HepG2 (cell line): ENCODE measurements at regions not wholly inside any gene's neighbourhood (a gene's known extent, or its start where the extent isn't known, plus 50 kb on each side); places are given as distances from the start of the nearest gene placed in this dataset.

Experiments
- ATRX ChIP-seq: sonication (generic); formaldehyde crosslinking; IDR thresholded peaks from 2 replicates; pipeline ENCODE4 v1.4.0; 2020; ENCODE audit warnings: missing genetic modification reagents, borderline replicate concordance
- GTF2F1 ChIP-seq: fragments of 150-350 bp; IDR thresholded peaks from 2 replicates; pipeline ENCODE4 v1.6.1; 2014; ENCODE audit warnings: low read length
- MLLT10 ChIP-seq: sonication (generic); formaldehyde crosslinking; IDR thresholded peaks from 2 replicates; pipeline ENCODE4 v1.4.0; 2020; ENCODE audit warnings: missing genetic modification reagents
- MXD4 ChIP-seq: IDR thresholded peaks from 2 replicates; pipeline ENCODE4 v1.6.1; 2016; ENCODE audit warnings: mild to moderate bottlenecking, missing biosample characterization, missing genetic modification reagents
- NFKB2 ChIP-seq: sonication (generic); formaldehyde crosslinking; IDR thresholded peaks from 2 replicates; pipeline ENCODE4 v1.4.0; 2020; ENCODE audit warnings: missing genetic modification reagents, borderline replicate concordance
- NRL ChIP-seq: sonication (generic); formaldehyde crosslinking; IDR thresholded peaks from 2 replicates; pipeline ENCODE4 v1.5.0; 2020; ENCODE audit warnings: missing genetic modification reagents, mild to moderate bottlenecking, moderate library complexity, borderline replicate concordance
- SAFB2 ChIP-seq: sonication (generic); formaldehyde crosslinking; IDR thresholded peaks from 2 replicates; pipeline ENCODE4 v1.5.1; 2020; ENCODE audit warnings: missing genetic modification reagents, low read depth, mild to moderate bottlenecking, borderline replicate concordance
- SATB2 ChIP-seq: sonication (generic); formaldehyde crosslinking; IDR thresholded peaks from 2 replicates; pipeline ENCODE4 v1.5.0; 2020; ENCODE audit warnings: missing genetic modification reagents
- TRAFD1 ChIP-seq: sonication (generic); formaldehyde crosslinking; IDR thresholded peaks from 2 replicates; pipeline ENCODE4 v1.5.1; 2020; ENCODE audit warnings: missing genetic modification reagents, mild to moderate bottlenecking, borderline replicate concordance
- ZBTB21 ChIP-seq: sonication (generic); formaldehyde crosslinking; IDR thresholded peaks from 2 replicates; pipeline ENCODE4 v1.4.0; 2020; ENCODE audit warnings: missing genetic modification reagents
- ZBTB46 ChIP-seq: sonication (generic); formaldehyde crosslinking; IDR thresholded peaks from 2 replicates; pipeline ENCODE4 v1.4.0; 2020; ENCODE audit warnings: mild to moderate bottlenecking, missing genetic modification reagents, borderline replicate concordance
- ZFP36L1 ChIP-seq: sonication (generic); formaldehyde crosslinking; IDR thresholded peaks from 2 replicates; pipeline ENCODE4 v1.8.0; 2022; ENCODE audit warnings: mild to moderate bottlenecking, missing genetic modification reagents, moderate library complexity
- ZNF275 ChIP-seq: sonication (generic); formaldehyde crosslinking; IDR thresholded peaks from 2 replicates; pipeline ENCODE4 v1.8.0; 2022; ENCODE audit warnings: missing genetic modification reagents, mild to moderate bottlenecking, inconsistent platforms, borderline replicate concordance
- ZNF574 ChIP-seq: sonication (generic); formaldehyde crosslinking; IDR thresholded peaks from 2 replicates; pipeline ENCODE4 v1.4.0; 2020; ENCODE audit warnings: missing genetic modification reagents
- ZNF713 ChIP-seq: sonication (generic); formaldehyde crosslinking; IDR thresholded peaks from 2 replicates; pipeline ENCODE4 v1.4.0; 2020; ENCODE audit warnings: mild to moderate bottlenecking, missing genetic modification reagents
- ZZZ3 ChIP-seq: sonication (generic); formaldehyde crosslinking; IDR thresholded peaks from 2 replicates; pipeline ENCODE4 v1.4.0; 2020; ENCODE audit warnings: missing genetic modification reagents, mild to moderate bottlenecking, borderline replicate concordance
- TF ChIP-seq, protein P1 (sequence below): sonication (generic); formaldehyde crosslinking; IDR thresholded peaks from 2 replicates; pipeline ENCODE4 v1.4.0; 2020; ENCODE audit warnings: missing genetic modification reagents, borderline replicate concordance

DNA sequence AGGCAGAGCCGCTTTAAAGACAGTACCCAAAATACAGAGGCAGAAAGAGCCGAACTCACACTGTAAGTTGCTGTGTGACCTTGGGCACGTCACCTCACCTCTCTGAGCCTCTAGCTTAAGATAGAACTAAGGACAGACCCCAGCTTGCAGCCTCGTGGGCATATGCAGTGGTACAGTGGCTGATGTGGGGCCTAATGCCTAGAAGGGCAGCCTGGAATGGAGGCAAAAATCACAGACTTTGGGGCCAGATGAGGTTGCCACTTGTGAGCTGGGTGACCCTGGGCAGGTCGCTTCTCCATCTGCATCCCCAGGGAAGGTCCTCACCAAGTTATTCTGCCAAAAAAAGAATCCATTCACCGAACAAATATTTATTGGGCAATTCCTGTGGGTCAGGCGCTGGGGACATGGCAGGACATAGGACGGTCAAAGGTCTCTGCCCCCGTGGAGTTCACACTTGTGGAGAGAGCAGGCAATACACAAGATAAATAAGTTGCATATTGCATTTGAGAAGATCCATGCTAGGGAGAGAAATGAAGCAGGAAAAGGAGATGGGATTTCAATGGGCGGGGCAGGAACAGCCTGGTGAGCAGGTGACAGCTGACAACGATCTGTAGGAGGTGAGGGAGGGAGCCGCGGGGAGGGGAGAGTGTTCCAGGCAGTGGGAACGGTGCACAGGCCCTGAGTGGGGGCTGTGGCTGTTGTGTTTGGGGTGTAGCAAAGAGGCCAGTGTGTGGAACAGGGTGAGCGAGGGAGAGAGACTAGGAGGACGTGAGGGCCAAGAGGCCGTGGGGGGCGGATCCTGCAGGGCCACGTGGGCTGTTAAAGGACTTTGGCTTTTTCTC, 115.2 kb downstream of the CEBPB start (continued):
- no peak for TF ChIP-seq TRAFD1 (CRISPR knock-in tag)
- peak; percentile 51 for TF ChIP-seq GTF2F1
- peak; percentile 70 for TF ChIP-seq ZNF574
- TF ChIP-seq ZZZ3 = peak; percentile 87; the same call in 1 of the 2 replicates
- no peak; the same call in none of the 2 replicates for TF ChIP-seq ZNF713
- no peak; the same call in 1 of the 2 replicates for TF ChIP-seq ZNF275 (CRISPR knock-in tag)
- peak; percentile 14 for TF ChIP-seq NRL
- TF ChIP-seq, protein P1, sequence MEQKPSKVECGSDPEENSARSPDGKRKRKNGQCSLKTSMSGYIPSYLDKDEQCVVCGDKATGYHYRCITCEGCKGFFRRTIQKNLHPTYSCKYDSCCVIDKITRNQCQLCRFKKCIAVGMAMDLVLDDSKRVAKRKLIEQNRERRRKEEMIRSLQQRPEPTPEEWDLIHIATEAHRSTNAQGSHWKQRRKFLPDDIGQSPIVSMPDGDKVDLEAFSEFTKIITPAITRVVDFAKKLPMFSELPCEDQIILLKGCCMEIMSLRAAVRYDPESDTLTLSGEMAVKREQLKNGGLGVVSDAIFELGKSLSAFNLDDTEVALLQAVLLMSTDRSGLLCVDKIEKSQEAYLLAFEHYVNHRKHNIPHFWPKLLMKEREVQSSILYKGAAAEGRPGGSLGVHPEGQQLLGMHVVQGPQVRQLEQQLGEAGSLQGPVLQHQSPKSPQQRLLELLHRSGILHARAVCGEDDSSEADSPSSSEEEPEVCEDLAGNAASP (CRISPR knock-in tag) = peak; percentile 98
- TF ChIP-seq MXD4 (CRISPR knock-in tag) = peak; percentile 85
- TF ChIP-seq NFKB2 (CRISPR knock-in tag) = 0 out of 2 replicates have a peak, but pooled peaks have one; percentile 50
- TF ChIP-seq SATB2 = no peak; the same call in 1 of the 2 replicates
- TF ChIP-seq ATRX (CRISPR knock-in tag) = no peak
- TF ChIP-seq ZFP36L1 (CRISPR knock-in tag) = no peak
- TF ChIP-seq ZBTB46 (CRISPR knock-in tag) = peak; percentile 53; the same call in 1 of the 2 replicates
- peak; percentile 17; the same call in 1 of the 2 replicates for TF ChIP-seq ZBTB21
- TF ChIP-seq MLLT10 = no peak
- peak; percentile 81 for TF ChIP-seq SAFB2 (CRISPR knock-in tag)
